CD4-positive, alpha-beta memory T cell (primary cell): ENCODE measurements at regions not wholly inside any gene's neighbourhood (a gene's known extent, or its start where the extent isn't known, plus 50 kb on each side); places are given as distances from the start of the nearest gene placed in this dataset.

Experiments
- CTCF ChIA-PET: fragments of 350-600 bp; sonication (Branson Sonifier 250); formaldehyde crosslinking; loops from one replicate; lab custom pipeline; 2021; ENCODE audit warnings: inconsistent platforms; ENCODE audit not compliant: partially characterized antibody; lab: Charles Lee
- POLR2A ChIA-PET: fragments of 350-600 bp; sonication (Branson Sonifier 250); formaldehyde crosslinking; loops from one replicate; lab custom pipeline; 2021; ENCODE audit not compliant: partially characterized antibody; lab: Charles Lee
- DNase-seq, 5 donors: peaks; one replicate each; pipeline versions ENCODE4 v3.0.0 to v3.0.0-alpha.2; 2020 to 2022; ENCODE audit warnings: mixed read lengths in 1 of 5
- H3K27ac ChIP-seq: one replicate; pipeline ENCODE4 v1.7.0; 2013; ENCODE audit warnings: low read depth, low read length
- H3K27me3 ChIP-seq: 2 replicates; pipeline ENCODE4 v1.7.0; 2013; ENCODE audit warnings: mild to moderate bottlenecking, low read length, moderate library complexity; ENCODE audit not compliant: insufficient read depth
- H3K36me3 ChIP-seq: 2 replicates; pipeline ENCODE4 v1.7.0; 2013; ENCODE audit warnings: mild to moderate bottlenecking, low read length, moderate library complexity; ENCODE audit not compliant: insufficient read depth
- H3K4me1 ChIP-seq: 2 replicates; pipeline ENCODE4 v1.7.0; 2013; ENCODE audit warnings: mild to moderate bottlenecking, low read length, moderate library complexity; ENCODE audit not compliant: insufficient read depth
- H3K4me3 ChIP-seq, 2 donors: one replicate each; pipeline ENCODE4 v1.7.0; 2013; ENCODE audit warnings: low read length in 2 of 2, mild to moderate bottlenecking in 1 of 2
- H3K9me3 ChIP-seq, 2 donors: one replicate each; pipeline ENCODE4 v1.7.0; 2013; ENCODE audit warnings: low read length in 2 of 2, control low read depth in 1 of 2; ENCODE audit not compliant: control insufficient read depth in 1 of 2
- H3K27ac Mint-ChIP-seq, 7 donors: one replicate each; pipeline ENCODE4 v1.8.0; 2020 to 2021; ENCODE audit warnings: mixed read lengths in 7 of 7, mild to moderate bottlenecking in 6 of 7, inconsistent platforms in 3 of 7, moderate library complexity in 3 of 7
- H3K27me3 Mint-ChIP-seq, 2 donors: one replicate each; pipeline ENCODE4 v1.8.0; 2020 to 2021; ENCODE audit warnings: mixed read lengths in 2 of 2
- H3K36me3 Mint-ChIP-seq, 2 donors: one replicate each; pipeline ENCODE4 v1.8.0; 2020 to 2021; ENCODE audit warnings: mixed read lengths in 2 of 2, inconsistent platforms in 1 of 2, mild to moderate bottlenecking in 1 of 2
- H3K4me1 Mint-ChIP-seq, 4 donors: one replicate each; pipeline ENCODE4 v1.8.0; 2020 to 2021; ENCODE audit warnings: mixed read lengths in 4 of 4, mild to moderate bottlenecking in 1 of 4
- H3K4me3 Mint-ChIP-seq, 8 donors: one replicate each; pipeline ENCODE4 v1.8.0; 2020 to 2021; ENCODE audit warnings: mixed read lengths in 8 of 8, mild to moderate bottlenecking in 7 of 8, moderate library complexity in 6 of 8, inconsistent platforms in 3 of 8
- H3K9me3 Mint-ChIP-seq, 8 donors: one replicate each; pipeline ENCODE4 v1.8.0; 2020 to 2021; ENCODE audit warnings: mixed read lengths in 8 of 8, mild to moderate bottlenecking in 5 of 8, inconsistent platforms in 3 of 8, moderate library complexity in 1 of 8
- intact Hi-C: fragments of 100-400 bp; cut with micrococcal nuclease; formaldehyde crosslinking; loops from one replicate; pipeline ENCODE4 v1.15.1; 2023

DNA sequence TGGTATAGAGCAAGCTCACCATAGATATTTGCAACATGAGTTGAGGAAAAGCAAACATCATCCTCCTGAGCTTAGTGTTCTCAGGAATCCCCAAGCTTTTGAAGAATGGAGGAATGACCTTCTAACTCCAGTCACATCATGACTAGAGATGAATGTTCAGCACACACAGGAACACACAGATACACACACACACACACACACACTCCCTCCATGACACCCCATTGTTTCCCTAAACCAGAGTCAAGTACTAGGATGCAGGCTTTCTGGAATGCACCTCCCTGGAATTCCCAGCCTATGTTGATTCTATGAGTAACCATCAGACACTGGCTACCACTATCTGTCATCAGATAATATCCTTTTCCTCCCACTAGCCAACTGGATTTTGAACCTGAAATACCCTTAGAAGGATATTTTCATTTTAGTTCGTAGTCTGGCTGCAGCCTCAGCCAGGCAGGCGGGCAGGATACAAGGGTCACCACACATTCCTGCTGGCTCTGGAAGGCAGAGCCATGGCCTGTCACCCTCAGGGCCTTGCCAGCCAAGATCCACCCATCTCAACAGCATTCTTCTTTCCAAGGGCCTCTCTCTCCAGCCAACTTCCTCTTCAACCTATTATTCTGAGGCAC lies 162.4 kb downstream of the FOXO1 start:
- H3K9me3 ChIP-seq = no peaks in the 10 kb centered on the region
- H3K27me3 Mint-ChIP-seq = no peaks in the 10 kb centered on the region
- no peak overlapping the region for H3K27ac ChIP-seq
- H3K9me3 Mint-ChIP-seq = no peaks in the 10 kb centered on the region
- ChIA-PET CTCF (interaction anchor here (1.1 to 1.4 kb wide), 2 partner anchors 10 to 14 kb away, joined by 3 to 5 read pairs; no protein-coding TSS in a partner anchor), POLR2A (interaction anchor here (0.8 kb wide), 1 partner anchor 25 kb away, joined by 3 read pairs; no protein-coding TSS in a partner anchor)
- no peak for DNase-seq
- peaks cover 19 to 25% (median 20%) of the 10 kb centered on the region in 4 donors for H3K4me1 Mint-ChIP-seq
- intact Hi-C loops = no loop called here
- H3K36me3 ChIP-seq = no peaks in the 10 kb centered on the region
- no peaks in the 10 kb centered on the region for H3K27me3 ChIP-seq
- H3K4me3 Mint-ChIP-seq = no peak overlapping the region
- H3K4me1 ChIP-seq = peaks cover 16% of the 10 kb centered on the region
- no peak overlapping the region for H3K27ac Mint-ChIP-seq
- H3K4me3 ChIP-seq = no peak overlapping the region
- H3K36me3 Mint-ChIP-seq = no peaks in the 10 kb centered on the region

DNA sequence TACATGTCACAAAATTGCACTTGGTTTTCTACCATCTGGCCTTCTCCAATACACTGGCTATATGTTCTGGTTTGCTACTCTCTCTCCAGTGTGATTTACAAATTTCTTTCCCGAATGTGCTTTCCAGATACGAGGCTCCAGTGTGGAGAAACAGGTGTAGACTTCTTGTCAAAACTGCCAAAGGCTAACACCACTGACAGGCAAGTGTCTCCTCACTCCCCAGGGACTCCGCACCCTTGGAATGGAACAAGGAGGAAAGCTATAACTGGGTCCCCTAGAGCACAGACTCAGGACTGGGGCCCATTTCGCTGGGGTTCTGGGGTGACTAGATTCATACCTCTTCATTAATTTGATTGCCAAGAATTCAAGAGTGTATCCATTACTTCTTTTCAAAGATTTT lies 161.8 kb downstream of the FOXO1 start:
- Histone ChIP-seq H3K9me3 (no peaks in the 10 kb centered on the region), H3K4me1 (peaks cover 17% of the 10 kb centered on the region), H3K36me3 (no peaks in the 10 kb centered on the region), H3K4me3 (no peak overlapping the region), H3K27me3 (no peaks in the 10 kb centered on the region), H3K27ac (no peak overlapping the region)
- intact Hi-C loops = no loop called here
- peaks cover 20 to 28% (median 23%) of the 10 kb centered on the region in 4 donors for H3K4me1 Mint-ChIP-seq
- H3K27ac Mint-ChIP-seq = no peak overlapping the region
- DNase-seq = no peak
- no peaks in the 10 kb centered on the region for H3K9me3 Mint-ChIP-seq
- H3K4me3 Mint-ChIP-seq = peak overlapping the region in 1 of 8 donors; percentile 13
- H3K27me3 Mint-ChIP-seq = no peaks in the 10 kb centered on the region
- CTCF ChIA-PET = interaction anchor here (1.1 kb wide), 1 partner anchor 9 kb away, joined by 3 read pairs; no protein-coding TSS in a partner anchor
- POLR2A ChIA-PET = interaction anchor here (0.9 kb wide), 1 partner anchor 12 kb away, joined by 3 read pairs; no protein-coding TSS in a partner anchor
- H3K36me3 Mint-ChIP-seq = no peaks in the 10 kb centered on the region

DNA sequence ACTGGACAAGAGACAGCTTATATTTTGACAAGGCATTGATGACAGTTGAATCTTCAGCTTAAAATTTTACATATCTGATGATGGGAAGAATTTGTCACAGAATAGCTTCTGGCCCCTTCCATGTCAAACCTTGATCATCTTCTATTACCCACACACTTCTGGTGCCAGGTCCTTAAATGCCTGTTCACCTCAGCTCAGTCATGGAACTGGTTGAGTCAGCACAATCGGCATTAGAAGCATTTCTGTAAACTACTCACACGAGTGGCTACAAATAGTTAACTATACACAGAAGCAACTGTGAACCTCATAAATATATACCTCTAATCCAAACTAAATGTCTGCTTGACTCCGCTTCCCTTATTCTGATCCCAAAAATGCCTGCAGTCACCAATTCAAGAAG lies 161.2 kb downstream of the FOXO1 start:
- Histone ChIP-seq H3K27me3 (no peaks in the 10 kb centered on the region), H3K4me3 (no peak overlapping the region), H3K9me3 (no peaks in the 10 kb centered on the region), H3K36me3 (no peaks in the 10 kb centered on the region), H3K27ac (no peak overlapping the region), H3K4me1 (peaks cover 17% of the 10 kb centered on the region)
- Mint-ChIP-seq H3K4me3 (no peak overlapping the region), H3K36me3 (no peaks in the 10 kb centered on the region), H3K27me3 (no peaks in the 10 kb centered on the region), H3K9me3 (no peaks in the 10 kb centered on the region), H3K4me1 (peaks cover 20 to 28% (median 23%) of the 10 kb centered on the region in 4 donors), H3K27ac (no peak overlapping the region)
- intact Hi-C loops = no loop called here
- POLR2A ChIA-PET = interaction anchor here (0.9 kb wide), 1 partner anchor 13 kb away, joined by 3 read pairs; no protein-coding TSS in a partner anchor
- CTCF ChIA-PET = interaction anchor here (1.1 kb wide), 1 partner anchor 8 kb away, joined by 3 read pairs; no protein-coding TSS in a partner anchor
- no peak for DNase-seq
